Mesodermal cell (in vitro differentiated cells): ENCODE measurements at regions not wholly inside any gene's neighbourhood (a gene's known extent, or its start where the extent isn't known, plus 50 kb on each side); places are given as distances from the start of the nearest gene placed in this dataset.

ENCODE experiments used
- H3K27ac ChIP-seq: 2 replicates; pipeline ENCODE4 v1.7.0; 2013; ENCODE audit warnings: mild to moderate bottlenecking, low read depth, low read length, moderate library complexity; ENCODE audit not compliant: severe bottlenecking
- H3K36me3 ChIP-seq: 2 replicates; pipeline ENCODE4 v1.7.1; 2013; ENCODE audit warnings: mild to moderate bottlenecking, low read length, moderate library complexity; ENCODE audit not compliant: control insufficient read depth, insufficient read depth
- H3K4me1 ChIP-seq: one replicate; pipeline ENCODE4 v1.7.1; 2013; ENCODE audit warnings: mild to moderate bottlenecking, low read length; ENCODE audit not compliant: insufficient read depth, control insufficient read depth, poor library complexity, severe bottlenecking
- H3K4me3 ChIP-seq: 2 replicates; pipeline ENCODE4 v1.7.0; 2013; ENCODE audit warnings: low read length, control low read depth, mild to moderate bottlenecking; ENCODE audit not compliant: insufficient read depth, poor library complexity, severe bottlenecking; ENCODE audit errors: extremely low read depth
- H3K9me3 ChIP-seq: 2 replicates; pipeline ENCODE4 v1.7.1; 2013; ENCODE audit warnings: mild to moderate bottlenecking, low read length, moderate library complexity; ENCODE audit not compliant: control insufficient read depth
- WGBS, 2 experiments: methylation state at CpG; one replicate each; pipeline ENCODE4 v1.1.5; 2013; ENCODE audit warnings: missing lambda C conversion rate in 2 of 2; ENCODE audit not compliant: insufficient coverage in 2 of 2; 5-methylcytosine and 5-hydroxymethylcytosine counted together

DNA sequence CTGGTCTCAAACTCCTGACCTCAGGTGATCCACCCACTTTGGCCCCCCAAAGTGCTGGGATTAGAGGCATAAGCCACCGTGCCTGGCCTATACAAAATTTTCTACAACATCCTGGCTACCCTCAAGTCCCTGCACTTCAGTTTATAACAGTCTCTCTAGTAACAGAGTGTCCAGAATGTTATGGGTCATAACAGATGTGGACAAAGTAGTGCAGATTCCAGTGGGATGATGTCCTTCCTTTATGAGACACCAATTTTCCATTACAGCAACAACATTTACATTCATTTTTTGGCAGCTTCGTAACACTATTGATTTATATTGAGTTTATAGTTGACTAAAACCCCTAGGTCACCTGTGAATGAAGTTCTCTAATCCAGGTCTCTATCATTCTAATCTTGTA lies 429.4 kb upstream of the PTBP2 start:
- 86% methylated on average over 1 of the region's 2 CpGs; no CpG with 5 or more reads in 1 of the 2 experiments for WGBS, 2 experiments
- no peak overlapping the region for H3K4me3 ChIP-seq

DNA sequence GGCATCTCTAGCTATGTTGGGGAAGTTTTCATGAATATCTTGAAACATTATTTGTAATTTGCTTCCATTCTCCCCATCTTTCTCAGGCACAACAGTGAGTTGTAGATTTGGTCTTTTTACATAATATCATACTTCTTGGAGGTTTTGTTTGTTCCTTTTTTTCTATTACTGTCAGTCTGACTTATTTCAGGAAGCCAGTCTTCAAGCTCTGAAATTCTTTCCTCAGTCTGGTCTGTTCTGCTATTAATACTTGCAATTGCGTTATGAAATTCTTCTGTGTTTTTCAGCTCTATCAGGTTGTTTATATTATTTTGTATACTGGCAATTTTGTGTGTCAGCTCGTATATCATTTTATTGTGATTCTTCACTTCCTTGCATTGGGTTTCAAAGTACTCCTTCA lies 424.6 kb upstream of the PTBP2 start:
- Histone ChIP-seq H3K27ac (no peak overlapping the region), H3K4me3 (no peak overlapping the region), H3K36me3 (no peaks in the 10 kb centered on the region), H3K9me3 (no peaks in the 10 kb centered on the region), H3K4me1 (no peaks in the 10 kb centered on the region)
- WGBS, 2 experiments = no CpG with 5 or more reads among the region's 2 CpGs

More for the DNA sequence above, 429.4 kb upstream of the PTBP2 start:
- Histone ChIP-seq H3K9me3 (no peaks in the 10 kb centered on the region), H3K36me3 (no peaks in the 10 kb centered on the region), H3K27ac (no peak overlapping the region), H3K4me1 (no peaks in the 10 kb centered on the region)

DNA sequence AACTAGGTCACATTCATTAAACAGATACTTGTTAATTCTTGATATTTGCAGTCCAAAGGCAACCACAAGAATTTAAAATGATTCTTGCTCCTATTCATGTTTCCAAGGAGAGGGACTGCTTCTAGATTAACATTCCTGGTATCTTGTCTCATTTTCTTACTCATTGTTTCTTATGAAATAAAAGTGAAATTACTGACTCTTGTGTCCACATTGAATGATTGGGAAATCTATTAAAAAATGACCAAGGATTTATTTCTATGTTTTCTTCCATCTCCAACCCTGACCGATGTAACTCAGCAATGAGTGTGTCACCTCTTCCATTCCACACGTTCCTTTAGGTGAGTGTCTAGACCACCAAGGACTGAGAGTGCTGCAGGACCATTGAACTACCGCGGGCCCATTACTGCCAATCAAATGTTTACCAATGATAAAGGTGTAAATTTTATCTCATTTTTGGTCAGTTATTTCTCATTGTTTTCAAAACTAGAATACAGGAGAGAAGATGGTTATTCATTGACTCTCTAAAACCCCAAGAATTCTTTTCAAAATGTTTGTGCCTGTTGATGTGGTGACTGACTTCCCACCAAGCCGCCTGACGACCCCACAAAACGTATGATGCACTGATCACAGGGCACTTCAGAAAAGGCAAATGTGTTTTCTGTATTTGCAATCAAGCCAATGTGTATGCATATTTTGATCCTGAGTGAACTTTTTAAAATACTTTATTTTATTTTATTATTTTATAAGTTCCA lies 414.6 kb upstream of the PTBP2 start:
- Histone ChIP-seq H3K4me3 (no peak overlapping the region), H3K27ac (no peak overlapping the region), H3K36me3 (no peaks in the 10 kb centered on the region), H3K9me3 (no peaks in the 10 kb centered on the region), H3K4me1 (no peaks in the 10 kb centered on the region)
- WGBS, 2 experiments = 75 to 100% methylated on average over 1 to 2 of the region's 7 CpGs

DNA sequence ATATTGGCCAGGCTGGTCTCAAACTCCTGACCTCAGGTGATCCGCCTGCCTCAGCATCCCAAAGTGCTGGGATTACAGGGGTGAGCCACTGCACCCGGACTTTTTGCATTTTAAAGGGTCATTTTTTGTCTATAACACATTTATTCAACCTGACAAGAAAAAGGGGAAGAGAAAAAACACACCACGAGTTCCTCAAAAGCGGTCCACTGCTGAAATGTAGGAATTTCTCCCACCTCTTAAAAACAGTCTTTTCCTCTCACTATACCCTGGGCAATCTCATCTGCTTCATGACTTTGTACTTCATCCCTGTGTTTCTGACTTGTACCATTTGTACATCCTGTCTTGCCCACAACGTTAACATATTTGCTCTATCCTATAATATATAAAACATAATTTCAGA lies 413.3 kb upstream of the PTBP2 start:
- Histone ChIP-seq H3K4me1 (no peaks in the 10 kb centered on the region), H3K9me3 (no peaks in the 10 kb centered on the region), H3K4me3 (no peak overlapping the region), H3K36me3 (no peaks in the 10 kb centered on the region), H3K27ac (no peak overlapping the region)
- WGBS, 2 experiments = 84 to 100% methylated on average over 2 of the region's 5 CpGs

DNA sequence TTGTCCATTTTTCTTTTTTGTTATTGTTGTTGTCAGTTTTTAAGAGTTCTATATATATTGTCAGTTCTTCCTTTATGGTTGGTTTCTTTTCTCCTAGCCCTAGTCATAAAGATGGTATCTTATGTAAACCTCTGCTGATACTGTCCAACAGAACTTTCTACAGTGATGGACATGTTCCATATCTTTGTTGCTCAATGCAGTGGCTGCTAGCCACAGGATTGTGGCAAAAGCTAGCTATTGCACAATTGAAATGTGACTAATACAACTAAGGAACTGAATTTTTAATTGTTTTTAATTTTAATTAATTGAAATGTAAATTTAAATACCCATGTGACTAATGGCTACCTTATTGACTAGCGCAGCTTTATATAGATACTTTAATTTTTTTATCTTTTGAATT lies 411.8 kb upstream of the PTBP2 start:
- no peaks in the 10 kb centered on the region for H3K36me3 ChIP-seq
- no peaks in the 10 kb centered on the region for H3K9me3 ChIP-seq
- no peak overlapping the region for H3K27ac ChIP-seq
- no peaks in the 10 kb centered on the region for H3K4me1 ChIP-seq
- no peak overlapping the region for H3K4me3 ChIP-seq
- WGBS, 2 experiments = no CpG with 5 or more reads among the region's 1 CpG

DNA sequence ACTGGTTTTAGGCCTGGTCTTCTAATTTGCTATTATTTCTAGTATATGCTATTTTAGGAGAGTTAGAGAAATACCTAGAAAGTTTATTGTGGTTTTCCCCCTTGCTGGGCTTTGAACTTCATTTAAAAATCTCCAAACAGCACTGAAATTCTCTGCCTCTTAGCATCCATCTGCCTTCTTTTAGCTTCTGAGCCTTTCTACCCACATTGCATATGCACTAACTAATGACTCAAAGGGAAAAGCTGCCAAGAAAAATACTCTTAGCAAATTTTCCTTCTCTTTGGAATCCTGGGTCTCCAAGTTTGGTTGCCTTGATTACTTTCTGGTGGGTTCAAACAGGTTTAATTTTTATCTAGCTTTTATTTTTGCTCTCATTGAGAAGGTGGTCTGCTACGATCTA lies 408.4 kb upstream of the PTBP2 start:
- no peaks in the 10 kb centered on the region for H3K4me1 ChIP-seq
- H3K36me3 ChIP-seq = no peaks in the 10 kb centered on the region
- WGBS, 2 experiments = no CpG with 5 or more reads among the region's 1 CpG
- no peak overlapping the region for H3K4me3 ChIP-seq
- no peaks in the 10 kb centered on the region for H3K9me3 ChIP-seq
- no peak overlapping the region for H3K27ac ChIP-seq

DNA sequence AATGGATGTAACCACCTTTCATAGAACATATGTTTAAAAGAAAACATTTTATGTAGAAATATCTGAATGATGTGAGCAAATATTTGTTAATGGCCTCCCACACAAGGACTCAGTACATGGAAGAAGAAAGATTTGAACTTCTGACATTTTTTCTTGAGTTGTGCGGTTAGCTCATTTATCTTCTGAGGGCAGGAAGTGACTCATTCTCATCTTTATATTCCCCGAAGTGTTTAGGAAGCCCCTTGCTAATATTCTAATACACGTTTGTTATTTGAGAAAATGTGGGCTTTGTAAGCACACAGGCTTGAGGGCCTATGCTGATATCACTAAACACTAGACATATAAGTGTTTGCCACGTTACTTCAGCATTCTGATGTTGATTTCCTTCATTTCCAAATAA lies 392.5 kb upstream of the PTBP2 start:
- H3K27ac ChIP-seq = no peak overlapping the region
- WGBS, 2 experiments = no CpG with 5 or more reads among the region's 4 CpGs

DNA sequence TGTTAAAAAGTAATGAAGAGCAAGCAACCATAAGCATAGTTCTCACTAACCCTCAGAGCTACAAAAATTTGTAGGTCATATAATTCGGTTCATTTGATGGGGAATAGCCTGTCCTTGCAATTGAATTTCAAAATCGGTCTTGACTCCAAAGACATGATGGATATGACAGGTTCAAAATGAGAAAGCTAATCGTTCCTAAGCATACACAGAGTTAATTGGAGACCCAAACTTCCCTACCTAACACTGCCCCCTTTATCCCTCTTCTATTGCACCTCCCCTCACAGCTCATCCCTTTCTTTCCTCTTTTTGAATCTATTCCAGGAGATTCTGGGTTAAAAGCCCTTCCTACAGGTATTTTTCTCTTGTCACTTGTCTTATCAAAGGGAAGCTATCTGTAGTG lies 390.0 kb upstream of the PTBP2 start:
- no peak overlapping the region for H3K27ac ChIP-seq
- H3K4me1 ChIP-seq = no peaks in the 10 kb centered on the region
- no peak overlapping the region for H3K4me3 ChIP-seq
- WGBS, 2 experiments = 86 to 90% methylated on average over 3 of the region's 3 CpGs
- H3K36me3 ChIP-seq = no peaks in the 10 kb centered on the region
- no peaks in the 10 kb centered on the region for H3K9me3 ChIP-seq

More for the DNA sequence above, 392.5 kb upstream of the PTBP2 start:
- H3K4me3 ChIP-seq = no peak overlapping the region
- H3K36me3 ChIP-seq = no peaks in the 10 kb centered on the region
- no peaks in the 10 kb centered on the region for H3K9me3 ChIP-seq
- no peaks in the 10 kb centered on the region for H3K4me1 ChIP-seq

DNA sequence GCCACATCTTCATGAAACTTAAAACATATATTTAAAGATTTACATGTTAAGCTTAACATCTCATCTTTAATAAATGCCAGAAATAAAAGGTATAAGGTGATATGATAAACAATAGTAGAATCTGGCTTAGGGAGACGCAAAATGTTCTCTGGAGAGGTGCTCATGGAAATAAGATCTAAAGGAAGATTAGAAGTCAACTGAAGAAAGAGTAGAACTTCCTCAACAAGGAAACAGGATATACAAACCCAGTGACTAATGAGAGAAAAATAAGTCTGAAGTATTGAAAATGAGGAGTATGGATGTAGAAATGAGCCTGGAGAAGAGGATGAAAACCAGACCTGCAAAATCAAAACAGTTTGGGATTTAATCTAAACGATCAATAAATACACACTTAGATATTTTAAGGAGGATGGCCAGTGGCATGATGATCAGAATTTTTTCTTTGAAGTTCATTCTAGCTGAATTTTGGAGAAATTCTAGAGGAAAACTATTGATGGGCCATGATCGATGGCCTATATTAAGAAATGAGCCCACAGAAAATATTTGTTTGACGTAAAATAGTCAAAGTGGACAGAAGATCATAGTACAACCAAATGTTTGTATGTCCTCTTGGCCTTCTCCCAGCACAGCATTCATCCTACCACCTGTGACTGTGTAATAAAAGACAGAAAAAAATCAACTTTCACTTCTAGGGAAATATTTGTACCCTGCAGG lies 387.9 kb upstream of the PTBP2 start:
- no peaks in the 10 kb centered on the region for H3K9me3 ChIP-seq
- no peaks in the 10 kb centered on the region for H3K36me3 ChIP-seq
- H3K4me3 ChIP-seq = no peak overlapping the region
- H3K4me1 ChIP-seq = no peaks in the 10 kb centered on the region
- H3K27ac ChIP-seq = no peak overlapping the region
- 67% methylated on average over 3 of the region's 4 CpGs; no CpG with 5 or more reads in 1 of the 2 experiments for WGBS, 2 experiments

DNA sequence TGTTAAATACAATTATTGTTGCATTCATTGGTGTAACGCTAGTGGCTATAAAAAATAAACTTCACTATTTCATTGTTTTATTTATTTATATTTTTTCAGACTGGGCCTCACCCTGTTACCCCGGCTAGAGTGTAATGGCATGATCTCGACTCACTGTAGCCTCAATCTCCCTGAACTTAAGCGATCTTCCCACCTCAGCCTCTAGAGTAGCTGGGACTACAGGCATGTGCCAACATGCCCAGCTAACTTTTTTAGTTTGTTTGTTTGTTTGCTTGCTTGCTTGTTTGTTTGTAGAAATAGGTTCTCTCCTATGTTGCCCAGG lies 387.4 kb upstream of the PTBP2 start:
- no peaks in the 10 kb centered on the region for H3K4me1 ChIP-seq
- no peaks in the 10 kb centered on the region for H3K9me3 ChIP-seq
- WGBS, 2 experiments = 83 to 93% methylated on average over 3 of the region's 4 CpGs
- no peak overlapping the region for H3K27ac ChIP-seq
- H3K4me3 ChIP-seq = no peak overlapping the region
- no peaks in the 10 kb centered on the region for H3K36me3 ChIP-seq

DNA sequence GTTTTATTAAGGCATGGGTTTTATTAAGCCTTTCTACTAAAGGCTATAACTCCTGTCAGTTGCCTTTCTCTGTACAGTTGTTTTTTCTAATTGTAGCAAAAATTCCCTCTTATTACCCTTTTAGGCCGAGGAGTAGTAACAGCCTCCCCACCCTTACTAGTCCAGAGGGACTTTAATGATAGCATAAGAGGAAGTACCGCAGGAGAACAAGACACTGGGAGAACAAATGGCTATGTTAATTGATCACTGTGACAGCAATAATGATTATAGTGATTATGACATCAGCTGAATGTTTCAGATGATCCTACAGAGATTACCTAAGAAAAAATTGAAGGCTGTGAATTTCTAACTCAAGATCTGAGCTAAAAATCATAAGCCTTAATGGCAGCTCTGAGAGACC lies 383.0 kb upstream of the PTBP2 start:
- Histone ChIP-seq H3K36me3 (no peaks in the 10 kb centered on the region), H3K4me1 (no peaks in the 10 kb centered on the region), H3K9me3 (no peaks in the 10 kb centered on the region), H3K27ac (no peak overlapping the region), H3K4me3 (no peak overlapping the region)
- WGBS, 2 experiments = no CpG with 5 or more reads among the region's 2 CpGs
